AG09309 (cell line): ENCODE measurements at regions not wholly inside any gene's neighbourhood (a gene's known extent, or its start where the extent isn't known, plus 50 kb on each side); places are given as distances from the start of the nearest gene placed in this dataset.
"Not testable (repeated sequence)": the region's sequence is repeated elsewhere in the genome, so short reads cannot be mapped to it uniquely, and the experiment has no call there.

Experiments used
- DNase-seq: peaks from one replicate; pipeline ENCODE4 v3.0.0-alpha.2; 2010; ENCODE audit warnings: low read depth
- H3K4me3 ChIP-seq: 2 replicates; pipeline ENCODE4 v1.5.1; 2011; ENCODE audit warnings: mild to moderate bottlenecking, low read depth, low read length, moderate library complexity; ENCODE audit not compliant: control insufficient read depth
- CTCF ChIP-seq: IDR thresholded peaks from 2 replicates; pipeline ENCODE4 v1.5.1; 2011; ENCODE audit warnings: mild to moderate bottlenecking, low read depth, low read length, inconsistent platforms; ENCODE audit not compliant: insufficient read depth, control insufficient read depth; ENCODE audit errors: missing control alignments

GRCh38 chr16:5220705-5221104, 123.1 kb upstream of the EEF2KMT start:
- TF ChIP-seq CTCF = no peak
- no peak for DNase-seq
- H3K4me3 ChIP-seq = no peak overlapping the region

GRCh38 chr16:5216441-5217080, 119.0 kb upstream of the EEF2KMT start:
- no peak for TF ChIP-seq CTCF
- no peak for DNase-seq
- H3K4me3 ChIP-seq = no peak overlapping the region

GRCh38 chr16:5215901-5216300, 118.3 kb upstream of the EEF2KMT start:
- H3K4me3 ChIP-seq = no peak overlapping the region
- no peak for DNase-seq
- no peak for TF ChIP-seq CTCF

- TF ChIP-seq CTCF = no peak
- H3K4me3 ChIP-seq = no peak overlapping the region
- no peak for DNase-seq
Measured at GRCh38 chr16:5214466-5214865, 116.9 kb upstream of the EEF2KMT start.

- not testable (repeated sequence) for H3K4me3 ChIP-seq, DNase-seq
Measured at GRCh38 chr16:5212501-5212900, 114.9 kb upstream of the EEF2KMT start.

GRCh38 chr16:5207862-5208498, 110.4 kb upstream of the EEF2KMT start:
- DNase-seq, H3K4me3 ChIP-seq: not testable (repeated sequence)

GRCh38 chr16:5207001-5207523, 109.5 kb upstream of the EEF2KMT start:
- DNase-seq = no peak
- H3K4me3 ChIP-seq = no peak overlapping the region
- TF ChIP-seq CTCF = no peak

- no peak for TF ChIP-seq CTCF
- H3K4me3 ChIP-seq = no peak overlapping the region
- no peak for DNase-seq
Measured at GRCh38 chr16:5206331-5206990, 108.9 kb upstream of the EEF2KMT start.
